Keratinocyte (primary cell): ENCODE measurements at regions not wholly inside any gene's neighbourhood (a gene's known extent, or its start where the extent isn't known, plus 50 kb on each side); places are given as distances from the start of the nearest gene placed in this dataset.

Experiments used
- DNase-seq: peaks from one replicate; pipeline ENCODE4 v3.0.0-alpha.2; 2011; ENCODE audit warnings: low read depth, missing footprints, low spot score
- FAIRE-seq: peaks from 2 replicates; lab custom pipeline; 2011; peaks lifted over from hg19 to GRCh38; lab: Jason Lieb, UNC
- H2AFZ ChIP-seq: 2 replicates; pipeline ENCODE4 v1.6.0; 2012; ENCODE audit warnings: low read length, control low read depth, inconsistent platforms; ENCODE audit not compliant: control insufficient read depth
- H3K27ac ChIP-seq: 2 replicates; pipeline ENCODE4 v1.5.1; 2011; ENCODE audit warnings: low read length; ENCODE audit not compliant: control insufficient read depth, insufficient read depth
- H3K27me3 ChIP-seq: 3 replicates; pipeline ENCODE4 v1.6.0; 2011; ENCODE audit warnings: low read length; ENCODE audit not compliant: control insufficient read depth, insufficient read depth; ENCODE audit errors: extremely low read depth
- H3K36me3 ChIP-seq, 2 experiments: 2 replicates in 1 of 2; 3 replicates in 1 of 2; pipeline ENCODE4 v1.5.1; 2011; ENCODE audit warnings: low read length in 2 of 2, mild to moderate bottlenecking in 1 of 2; ENCODE audit not compliant: control insufficient read depth in 2 of 2, insufficient read depth in 2 of 2; ENCODE audit errors: extremely low read depth in 1 of 2
- H3K4me1 ChIP-seq: 3 replicates; pipeline ENCODE4 v1.5.1; 2011; ENCODE audit warnings: low read length; ENCODE audit not compliant: control insufficient read depth, insufficient read depth; ENCODE audit errors: extremely low read depth
- H3K4me2 ChIP-seq: 3 replicates; pipeline ENCODE4 v1.6.0; 2011; ENCODE audit warnings: low read depth, low read length; ENCODE audit not compliant: control insufficient read depth, insufficient read depth; ENCODE audit errors: extremely low read depth
- H3K4me3 ChIP-seq, 3 experiments: fragments of 200-600 bp in 1 of 3; sonication (generic) in 1 of 3; 2 replicates in 2 of 3; 3 replicates in 1 of 3; pipeline ENCODE4 v1.5.1; 2011 to 2016; ENCODE audit warnings: low read length in 3 of 3, mild to moderate bottlenecking in 3 of 3, control low read depth in 2 of 3, inconsistent platforms in 1 of 3, low read depth in 1 of 3, mixed read lengths in 1 of 3, mixed run types in 1 of 3, moderate library complexity in 1 of 3; ENCODE audit not compliant: control insufficient read depth in 2 of 3, insufficient read depth in 2 of 3; ENCODE audit errors: extremely low read depth in 1 of 3
- H3K79me2 ChIP-seq: 2 replicates; pipeline ENCODE4 v1.6.0; 2012; ENCODE audit warnings: low read length; ENCODE audit not compliant: control insufficient read depth, insufficient read depth
- H3K9ac ChIP-seq: 3 replicates; pipeline ENCODE4 v1.6.0; 2011; ENCODE audit warnings: low read length; ENCODE audit not compliant: control insufficient read depth, insufficient read depth; ENCODE audit errors: extremely low read depth
- H3K9me1 ChIP-seq: 3 replicates; pipeline ENCODE4 v1.6.0; 2011; ENCODE audit warnings: low read length; ENCODE audit not compliant: control insufficient read depth, insufficient read depth; ENCODE audit errors: extremely low read depth
- H3K9me3 ChIP-seq: 2 replicates; pipeline ENCODE4 v1.5.1; 2012; ENCODE audit warnings: low read depth, low read length; ENCODE audit not compliant: control insufficient read depth
- H4K20me1 ChIP-seq: 3 replicates; pipeline ENCODE4 v1.6.0; 2011; ENCODE audit warnings: low read length; ENCODE audit not compliant: control insufficient read depth, insufficient read depth; ENCODE audit errors: extremely low read depth
- EZH2 ChIP-seq: IDR thresholded peaks from one replicate; pipeline ENCODE4 v1.6.1; 2012; ENCODE audit warnings: inconsistent platforms, mild to moderate bottlenecking, low read length, moderate library complexity
- dilution Hi-C: fragments of 300-500 bp; cut with MboI; formaldehyde crosslinking; loops from one replicate; pipeline ENCODE4 v1.7.0; 2020; ENCODE audit warnings: low sequenced_read_pairs; ENCODE audit not compliant: extremely low pct_ligation_motif_present
- TF ChIP-seq, protein P1 (sequence below), 3 experiments: IDR thresholded peaks in 1 of 3; conservative IDR thresholded peaks in 1 of 3; optimal IDR thresholded peaks in 1 of 3; 2 replicates in 2 of 3; 3 replicates in 1 of 3; pipeline versions ENCODE3 to v1.5.1; 2011; ENCODE audit warnings: low read length in 3 of 3, mild to moderate bottlenecking in 3 of 3, moderate library complexity in 2 of 3, control low read depth in 1 of 3, inconsistent platforms in 1 of 3; ENCODE audit not compliant: insufficient read depth in 2 of 3; ENCODE audit errors: extremely low read depth in 1 of 3

- Histone ChIP-seq H3K4me2 (no peak overlapping the region), H3K4me3 (no peak overlapping the region), H3K9ac (no peak overlapping the region), H3K27me3 (no peaks in the 10 kb centered on the region), H4K20me1 (no peaks in the 10 kb centered on the region), H3K36me3 (no peaks in the 10 kb centered on the region), H3K79me2 (no peaks in the 10 kb centered on the region), H3K27ac (no peak overlapping the region), H2AFZ (no peak overlapping the region), H3K9me3 (no peaks in the 10 kb centered on the region), H3K9me1 (no peaks in the 10 kb centered on the region), H3K4me1 (no peaks in the 10 kb centered on the region)
- no peak for FAIRE-seq
- no peak for DNase-seq
- no peak for TF ChIP-seq EZH2
- TF ChIP-seq, protein P1, sequence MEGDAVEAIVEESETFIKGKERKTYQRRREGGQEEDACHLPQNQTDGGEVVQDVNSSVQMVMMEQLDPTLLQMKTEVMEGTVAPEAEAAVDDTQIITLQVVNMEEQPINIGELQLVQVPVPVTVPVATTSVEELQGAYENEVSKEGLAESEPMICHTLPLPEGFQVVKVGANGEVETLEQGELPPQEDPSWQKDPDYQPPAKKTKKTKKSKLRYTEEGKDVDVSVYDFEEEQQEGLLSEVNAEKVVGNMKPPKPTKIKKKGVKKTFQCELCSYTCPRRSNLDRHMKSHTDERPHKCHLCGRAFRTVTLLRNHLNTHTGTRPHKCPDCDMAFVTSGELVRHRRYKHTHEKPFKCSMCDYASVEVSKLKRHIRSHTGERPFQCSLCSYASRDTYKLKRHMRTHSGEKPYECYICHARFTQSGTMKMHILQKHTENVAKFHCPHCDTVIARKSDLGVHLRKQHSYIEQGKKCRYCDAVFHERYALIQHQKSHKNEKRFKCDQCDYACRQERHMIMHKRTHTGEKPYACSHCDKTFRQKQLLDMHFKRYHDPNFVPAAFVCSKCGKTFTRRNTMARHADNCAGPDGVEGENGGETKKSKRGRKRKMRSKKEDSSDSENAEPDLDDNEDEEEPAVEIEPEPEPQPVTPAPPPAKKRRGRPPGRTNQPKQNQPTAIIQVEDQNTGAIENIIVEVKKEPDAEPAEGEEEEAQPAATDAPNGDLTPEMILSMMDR (optimal IDR thresholded peaks at IDR 0.05 in 1 of 3, IDR thresholded peaks at IDR 0.05 in 1 of 3, conservative IDR thresholded peaks at IDR 0.05 in 1 of 3; ENCODE audit: extremely low read depth in 1 of 3, insufficient read depth in 2 of 3, low read length in 3 of 3), result no peak
- dilution Hi-C loops, result no loop called here
Observed at GRCh38 chr5:60365001-60365400, 335.0 kb downstream of the DEPDC1B start.

- Histone ChIP-seq H3K9ac (no peak overlapping the region), H2AFZ (no peak overlapping the region), H3K4me3 (no peak overlapping the region), H3K4me1 (no peaks in the 10 kb centered on the region), H3K36me3 (no peaks in the 10 kb centered on the region), H3K9me1 (no peaks in the 10 kb centered on the region), H3K79me2 (no peaks in the 10 kb centered on the region), H3K27ac (no peak overlapping the region), H4K20me1 (no peaks in the 10 kb centered on the region), H3K9me3 (no peaks in the 10 kb centered on the region), H3K4me2 (no peak overlapping the region), H3K27me3 (no peaks in the 10 kb centered on the region)
- FAIRE-seq, result no peak
- TF ChIP-seq, protein P1 (optimal IDR thresholded peaks at IDR 0.05 in 1 of 3, IDR thresholded peaks at IDR 0.05 in 1 of 3, conservative IDR thresholded peaks at IDR 0.05 in 1 of 3; ENCODE audit: extremely low read depth in 1 of 3, insufficient read depth in 2 of 3, low read length in 3 of 3), result no peak
- no peak for TF ChIP-seq EZH2
- no peak for DNase-seq
- dilution Hi-C loops, result no loop called here
Observed at GRCh38 chr5:60362158-60362557, 337.8 kb downstream of the DEPDC1B start.
